Ectodermal cell (in vitro differentiated cells): ENCODE measurements at regions not wholly inside any gene's neighbourhood (a gene's known extent, or its start where the extent isn't known, plus 50 kb on each side); places are given as distances from the start of the nearest gene placed in this dataset.

Experiments used
- H3K27ac ChIP-seq: 2 replicates; pipeline ENCODE4 v1.7.0; 2013; ENCODE audit warnings: mild to moderate bottlenecking, low read depth, low read length; ENCODE audit not compliant: insufficient read depth, poor library complexity, severe bottlenecking
- H3K27me3 ChIP-seq: 2 replicates; pipeline ENCODE4 v1.7.0; 2013; ENCODE audit warnings: mild to moderate bottlenecking, low read length; ENCODE audit not compliant: insufficient read depth, control insufficient read depth, poor library complexity, severe bottlenecking
- H3K36me3 ChIP-seq: one replicate; pipeline ENCODE4 v1.7.0; 2013; ENCODE audit warnings: low read length; ENCODE audit not compliant: control insufficient read depth, insufficient read depth
- H3K4me1 ChIP-seq: one replicate; pipeline ENCODE4 v1.7.0; 2013; ENCODE audit warnings: low read length; ENCODE audit not compliant: control insufficient read depth, insufficient read depth
- H3K4me3 ChIP-seq: 2 replicates; pipeline ENCODE4 v1.7.0; 2013; ENCODE audit warnings: low read depth, low read length, control low read depth; ENCODE audit not compliant: insufficient read depth
- H3K9me3 ChIP-seq: 2 replicates; pipeline ENCODE4 v1.7.0; 2013; ENCODE audit warnings: mild to moderate bottlenecking, low read length, moderate library complexity; ENCODE audit not compliant: control insufficient read depth
- WGBS, 2 experiments: methylation state at CpG; one replicate each; pipeline ENCODE4 v1.1.7; 2013; ENCODE audit warnings: missing lambda C conversion rate in 2 of 2; 5-methylcytosine and 5-hydroxymethylcytosine counted together

DNA sequence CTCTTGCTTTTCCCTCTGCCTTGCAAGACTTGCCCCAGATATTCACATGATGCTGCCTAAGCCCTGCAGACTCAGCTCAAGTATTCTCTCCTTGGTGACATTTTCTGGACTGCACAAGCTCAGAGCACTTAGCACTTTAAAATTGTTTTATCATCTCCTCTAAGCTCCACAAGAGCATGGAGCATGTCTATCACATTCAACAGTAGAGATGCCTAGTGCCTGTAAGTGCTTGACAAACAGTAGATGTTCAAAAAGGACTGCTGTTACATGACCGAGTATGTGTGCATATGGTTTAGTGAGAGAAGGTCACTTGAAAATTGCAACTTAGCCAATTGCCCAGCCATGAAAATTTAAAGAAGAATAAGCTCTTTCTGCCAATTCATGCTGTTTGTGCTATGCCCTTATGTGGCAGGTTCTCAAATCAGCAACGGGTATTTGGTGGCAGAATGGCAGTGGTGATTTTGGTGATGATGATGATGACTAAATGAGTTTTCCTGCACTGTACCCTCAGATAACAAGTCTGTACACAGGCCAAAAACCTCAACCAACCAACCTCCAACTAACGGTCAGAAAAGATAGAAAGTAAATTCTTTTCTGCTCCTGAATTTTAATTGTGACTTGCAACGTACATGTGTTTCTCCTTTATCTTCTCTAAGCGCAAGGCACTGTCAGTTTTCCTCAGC, 647.2 kb upstream of the UBE2E2 start:
- no peaks in the 10 kb centered on the region for H3K9me3 ChIP-seq
- H3K27ac ChIP-seq = no peak overlapping the region
- H3K36me3 ChIP-seq = no peaks in the 10 kb centered on the region
- H3K4me1 ChIP-seq = no peaks in the 10 kb centered on the region
- no peaks in the 10 kb centered on the region for H3K27me3 ChIP-seq
- H3K4me3 ChIP-seq = no peak overlapping the region
- WGBS, 2 experiments = 92 to 97% methylated on average over 5 of the region's 5 CpGs

- no peaks in the 10 kb centered on the region for H3K36me3 ChIP-seq
- no peaks in the 10 kb centered on the region for H3K9me3 ChIP-seq
- no peaks in the 10 kb centered on the region for H3K4me1 ChIP-seq
- no peaks in the 10 kb centered on the region for H3K27me3 ChIP-seq
- no peak overlapping the region for H3K27ac ChIP-seq
- no peak overlapping the region for H3K4me3 ChIP-seq
Observed at GRCh38 chr3:22565393-22565792, 637.7 kb upstream of the UBE2E2 start.

DNA sequence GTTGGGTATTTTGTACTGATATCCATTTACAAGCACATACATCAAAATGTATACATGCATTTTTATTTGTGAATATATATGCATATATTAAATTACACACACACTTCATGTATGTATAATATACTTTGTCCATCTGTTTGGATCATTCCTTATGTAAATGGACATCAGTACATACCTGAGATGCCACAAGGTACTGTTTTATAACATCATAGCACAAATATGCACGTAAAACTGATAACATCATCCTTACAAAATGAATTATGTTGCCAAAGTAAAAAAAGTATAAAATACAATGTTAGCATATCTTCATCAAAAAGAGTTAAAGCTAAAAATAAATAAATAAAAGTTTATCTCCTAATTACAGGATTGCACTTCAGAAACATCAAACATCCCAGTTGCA, 634.8 kb upstream of the UBE2E2 start:
- Histone ChIP-seq H3K9me3 (no peaks in the 10 kb centered on the region), H3K27me3 (no peaks in the 10 kb centered on the region), H3K36me3 (no peaks in the 10 kb centered on the region), H3K27ac (no peak overlapping the region), H3K4me3 (no peak overlapping the region), H3K4me1 (no peaks in the 10 kb centered on the region)
- WGBS, 2 experiments = no CpG with 5 or more reads among the region's 1 CpG

DNA sequence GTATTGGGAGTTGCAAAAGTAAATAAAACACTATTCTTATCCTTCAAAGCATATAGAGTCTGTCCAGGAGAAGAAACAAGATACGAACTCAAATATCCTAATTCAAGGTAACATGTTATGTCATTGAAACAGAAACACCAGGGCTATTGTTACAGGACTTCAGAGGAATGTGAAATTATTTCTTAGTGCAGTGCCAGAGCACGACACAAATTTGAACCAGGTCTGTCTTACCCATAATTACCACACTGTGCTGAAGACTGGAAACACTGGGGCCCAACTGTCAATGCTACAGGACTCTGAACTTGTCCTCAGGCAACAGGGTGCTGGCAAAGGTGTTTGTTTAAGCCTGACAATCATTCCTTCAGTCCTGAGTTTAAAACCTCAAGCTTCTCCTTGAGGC, 633.6 kb upstream of the UBE2E2 start:
- Histone ChIP-seq H3K27me3 (no peaks in the 10 kb centered on the region), H3K36me3 (no peaks in the 10 kb centered on the region), H3K27ac (no peak overlapping the region), H3K4me3 (no peak overlapping the region), H3K4me1 (no peaks in the 10 kb centered on the region), H3K9me3 (no peaks in the 10 kb centered on the region)
- WGBS, 2 experiments = 97 to 100% methylated on average over 2 of the region's 2 CpGs

- no peaks in the 10 kb centered on the region for H3K36me3 ChIP-seq
- no peaks in the 10 kb centered on the region for H3K4me1 ChIP-seq
- no peaks in the 10 kb centered on the region for H3K9me3 ChIP-seq
- H3K4me3 ChIP-seq = no peak overlapping the region
- H3K27ac ChIP-seq = no peak overlapping the region
- no peaks in the 10 kb centered on the region for H3K27me3 ChIP-seq
Observed at GRCh38 chr3:22581007-22581406, 622.1 kb upstream of the UBE2E2 start.

DNA sequence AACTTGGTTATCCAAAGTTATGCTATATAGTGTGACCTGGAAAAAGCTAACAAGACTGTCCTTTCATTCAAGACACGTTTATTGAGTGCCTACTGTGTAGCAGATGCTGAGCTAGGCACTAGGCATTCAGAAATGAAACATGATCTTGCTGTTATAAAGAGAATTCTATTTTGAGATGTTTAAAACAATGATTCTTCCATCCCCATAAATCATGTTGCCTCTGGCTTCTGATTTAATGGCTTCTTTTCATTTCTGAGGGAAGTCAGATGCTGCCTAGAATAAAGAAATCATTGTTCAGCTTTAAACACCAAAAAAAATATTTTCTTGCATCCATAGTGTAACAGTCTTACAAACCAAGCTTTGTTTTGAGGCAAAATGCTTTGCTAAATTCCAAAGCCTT, 620.9 kb upstream of the UBE2E2 start:
- Histone ChIP-seq H3K36me3 (no peaks in the 10 kb centered on the region), H3K4me1 (no peaks in the 10 kb centered on the region), H3K4me3 (no peak overlapping the region), H3K9me3 (no peaks in the 10 kb centered on the region), H3K27me3 (no peaks in the 10 kb centered on the region), H3K27ac (no peak overlapping the region)
- 90 to 91% methylated on average over 1 of the region's 1 CpG for WGBS, 2 experiments

DNA sequence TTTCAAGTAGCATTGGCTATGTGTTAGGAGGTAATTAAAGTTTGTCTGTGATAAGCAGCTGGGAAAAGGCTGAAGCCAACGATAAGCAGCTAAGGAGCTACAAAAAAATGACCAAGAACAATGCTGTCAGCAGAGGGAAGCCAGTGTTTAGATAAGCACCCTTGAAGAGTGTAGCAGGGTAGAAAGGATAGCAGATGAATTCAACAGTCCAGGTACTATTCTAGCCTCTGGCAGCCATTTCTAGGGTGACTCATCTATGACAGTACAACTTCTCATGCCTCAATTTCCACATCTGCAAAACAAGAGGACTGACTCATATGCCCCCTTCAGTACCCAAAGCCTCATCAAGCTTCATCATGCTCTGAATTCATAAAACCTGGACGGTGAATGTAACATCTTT, 617.6 kb upstream of the UBE2E2 start:
- Histone ChIP-seq H3K36me3 (no peaks in the 10 kb centered on the region), H3K27me3 (no peaks in the 10 kb centered on the region), H3K27ac (no peak overlapping the region), H3K4me1 (no peaks in the 10 kb centered on the region), H3K4me3 (no peak overlapping the region), H3K9me3 (no peaks in the 10 kb centered on the region)
- WGBS, 2 experiments = 82 to 90% methylated on average over 2 of the region's 2 CpGs

- Histone ChIP-seq H3K9me3 (no peaks in the 10 kb centered on the region), H3K4me3 (no peak overlapping the region), H3K27ac (no peak overlapping the region), H3K27me3 (no peaks in the 10 kb centered on the region), H3K36me3 (no peaks in the 10 kb centered on the region), H3K4me1 (no peaks in the 10 kb centered on the region)
- 89 to 100% methylated on average over 2 of the region's 2 CpGs for WGBS, 2 experiments
Observed at GRCh38 chr3:22585911-22586310, 617.2 kb upstream of the UBE2E2 start.

- Histone ChIP-seq H3K27ac (no peak overlapping the region), H3K27me3 (no peaks in the 10 kb centered on the region)
- WGBS, 2 experiments = 87% methylated on average over 7 of the region's 7 CpGs
Observed at GRCh38 chr3:22587446-22587845, 615.7 kb upstream of the UBE2E2 start.

GRCh38 chr3:22593638-22594037, 609.5 kb upstream of the UBE2E2 start:
- 65 to 74% methylated on average over 2 to 3 of the region's 3 CpGs for WGBS, 2 experiments
- H3K36me3 ChIP-seq = no peaks in the 10 kb centered on the region
- H3K27me3 ChIP-seq = no peaks in the 10 kb centered on the region

More at GRCh38 chr3:22587446-22587845, 615.7 kb upstream of the UBE2E2 start:
- H3K36me3 ChIP-seq = no peaks in the 10 kb centered on the region
- H3K4me1 ChIP-seq = no peaks in the 10 kb centered on the region
- H3K4me3 ChIP-seq = no peak overlapping the region
- H3K9me3 ChIP-seq = no peaks in the 10 kb centered on the region

DNA sequence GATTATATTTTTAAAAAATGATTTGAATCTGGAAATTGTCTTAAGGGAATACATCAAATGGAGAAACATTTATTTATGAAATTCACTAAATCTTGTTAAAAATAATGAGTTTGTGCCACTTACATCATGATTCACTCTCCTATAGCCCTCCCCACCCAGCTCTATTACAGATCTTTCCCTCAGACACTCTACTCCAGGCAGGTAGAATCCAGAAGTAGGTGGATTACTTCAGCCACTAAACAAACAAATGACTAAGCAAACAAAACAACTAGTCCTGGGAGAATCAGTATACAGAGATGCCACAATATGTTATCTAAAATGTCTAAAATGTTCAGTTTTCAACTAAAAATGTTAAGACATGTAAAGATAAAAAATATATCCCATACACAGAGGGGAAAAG, 608.1 kb upstream of the UBE2E2 start:
- no peaks in the 10 kb centered on the region for H3K4me1 ChIP-seq
- H3K27ac ChIP-seq = no peak overlapping the region
- H3K36me3 ChIP-seq = no peaks in the 10 kb centered on the region
- no peaks in the 10 kb centered on the region for H3K9me3 ChIP-seq
- H3K4me3 ChIP-seq = no peak overlapping the region
- no peaks in the 10 kb centered on the region for H3K27me3 ChIP-seq

More at GRCh38 chr3:22593638-22594037, 609.5 kb upstream of the UBE2E2 start:
- Histone ChIP-seq H3K4me1 (no peaks in the 10 kb centered on the region), H3K27ac (no peak overlapping the region), H3K4me3 (no peak overlapping the region), H3K9me3 (no peaks in the 10 kb centered on the region)
